Activated T-cell treated with anti-CD3 and anti-CD28 coated beads, Interleukin-2, amount 50 U/mL, for 24 hours (primary cell): ENCODE measurements at regions not wholly inside any gene's neighbourhood (a gene's known extent, or its start where the extent isn't known, plus 50 kb on each side); places are given as distances from the start of the nearest gene placed in this dataset.

Source experiments
- DNase-seq: peaks from one replicate; pipeline ENCODE4 v3.0.0-alpha.2; 2020
- H3K27ac Mint-ChIP-seq: 2 replicates; pipeline ENCODE4 v1.8.0; 2020; ENCODE audit warnings: mild to moderate bottlenecking, mixed read lengths
- H3K27me3 Mint-ChIP-seq: 2 replicates; pipeline ENCODE4 v1.8.0; 2020; ENCODE audit warnings: mixed read lengths
- H3K36me3 Mint-ChIP-seq: 2 replicates; pipeline ENCODE4 v1.8.0; 2020; ENCODE audit warnings: low read depth, mixed read lengths
- H3K4me1 Mint-ChIP-seq: 2 replicates; pipeline ENCODE4 v1.8.0; 2020; ENCODE audit warnings: low read depth, mixed read lengths
- H3K4me3 Mint-ChIP-seq: 2 replicates; pipeline ENCODE4 v1.8.0; 2020; ENCODE audit warnings: mild to moderate bottlenecking, moderate library complexity, mixed read lengths
- H3K9me3 Mint-ChIP-seq: 2 replicates; pipeline ENCODE4 v1.8.0; 2020; ENCODE audit warnings: mixed read lengths

- H3K27me3 Mint-ChIP-seq: peaks cover 22% of the 10 kb centered on the region
- no peak overlapping the region for H3K4me3 Mint-ChIP-seq
- no peaks in the 10 kb centered on the region for H3K36me3 Mint-ChIP-seq
- no peaks in the 10 kb centered on the region for H3K4me1 Mint-ChIP-seq
- H3K9me3 Mint-ChIP-seq: no peaks in the 10 kb centered on the region
- no peak for DNase-seq
- no peak overlapping the region for H3K27ac Mint-ChIP-seq
Measured at GRCh38 chr5:74294231-74294705, 346.3 kb downstream of the ENC1 start.

GRCh38 chr5:74293182-74293581, 347.3 kb downstream of the ENC1 start:
- peaks cover 26% of the 10 kb centered on the region for H3K27me3 Mint-ChIP-seq
- no peak overlapping the region for H3K4me3 Mint-ChIP-seq
- H3K27ac Mint-ChIP-seq: no peak overlapping the region

GRCh38 chr5:74290634-74291241, 349.8 kb downstream of the ENC1 start:
- no peak overlapping the region for H3K4me3 Mint-ChIP-seq
- H3K9me3 Mint-ChIP-seq: no peaks in the 10 kb centered on the region
- no peak for DNase-seq
- H3K36me3 Mint-ChIP-seq: no peaks in the 10 kb centered on the region
- H3K27ac Mint-ChIP-seq: no peak overlapping the region
- peaks cover 35% of the 10 kb centered on the region for H3K27me3 Mint-ChIP-seq
- H3K4me1 Mint-ChIP-seq: no peaks in the 10 kb centered on the region

More at GRCh38 chr5:74293182-74293581, 347.3 kb downstream of the ENC1 start:
- Mint-ChIP-seq H3K4me1 (no peaks in the 10 kb centered on the region), H3K36me3 (no peaks in the 10 kb centered on the region), H3K9me3 (no peaks in the 10 kb centered on the region)
- DNase-seq: no peak

- H3K9me3 Mint-ChIP-seq: no peaks in the 10 kb centered on the region
- DNase-seq: no peak
- peaks cover 38% of the 10 kb centered on the region for H3K27me3 Mint-ChIP-seq
- no peaks in the 10 kb centered on the region for H3K36me3 Mint-ChIP-seq
- H3K27ac Mint-ChIP-seq: no peak overlapping the region
- H3K4me1 Mint-ChIP-seq: no peaks in the 10 kb centered on the region
- H3K4me3 Mint-ChIP-seq: no peak overlapping the region
Measured at GRCh38 chr5:74289691-74290090, 350.8 kb downstream of the ENC1 start.

- no peaks in the 10 kb centered on the region for H3K36me3 Mint-ChIP-seq
- H3K9me3 Mint-ChIP-seq: no peaks in the 10 kb centered on the region
- no peak for DNase-seq
- no peak overlapping the region for H3K4me3 Mint-ChIP-seq
- H3K27me3 Mint-ChIP-seq: peaks cover 42% of the 10 kb centered on the region
- no peaks in the 10 kb centered on the region for H3K4me1 Mint-ChIP-seq
- no peak overlapping the region for H3K27ac Mint-ChIP-seq
Measured at GRCh38 chr5:74289238-74289637, 351.3 kb downstream of the ENC1 start.

GRCh38 chr5:74288448-74289108, 351.9 kb downstream of the ENC1 start:
- no peak overlapping the region for H3K27ac Mint-ChIP-seq
- no peaks in the 10 kb centered on the region for H3K4me1 Mint-ChIP-seq
- H3K9me3 Mint-ChIP-seq: no peaks in the 10 kb centered on the region
- no peak for DNase-seq
- H3K36me3 Mint-ChIP-seq: no peaks in the 10 kb centered on the region
- H3K4me3 Mint-ChIP-seq: no peak overlapping the region
- peaks cover 42% of the 10 kb centered on the region for H3K27me3 Mint-ChIP-seq

GRCh38 chr5:74288038-74288437, 352.5 kb downstream of the ENC1 start:
- DNase-seq: no peak
- Mint-ChIP-seq H3K4me3 (no peak overlapping the region), H3K27me3 (peaks cover 40% of the 10 kb centered on the region), H3K9me3 (no peaks in the 10 kb centered on the region), H3K36me3 (no peaks in the 10 kb centered on the region), H3K4me1 (no peaks in the 10 kb centered on the region), H3K27ac (no peak overlapping the region)

- H3K4me3 Mint-ChIP-seq: no peak overlapping the region
- no peaks in the 10 kb centered on the region for H3K9me3 Mint-ChIP-seq
- no peaks in the 10 kb centered on the region for H3K36me3 Mint-ChIP-seq
- no peak overlapping the region for H3K27ac Mint-ChIP-seq
- DNase-seq: no peak
- H3K4me1 Mint-ChIP-seq: no peaks in the 10 kb centered on the region
- H3K27me3 Mint-ChIP-seq: peaks cover 35% of the 10 kb centered on the region
Measured at GRCh38 chr5:74286734-74287695, 353.5 kb downstream of the ENC1 start.

GRCh38 chr5:74285675-74286280, 354.8 kb downstream of the ENC1 start:
- H3K36me3 Mint-ChIP-seq: no peaks in the 10 kb centered on the region
- no peaks in the 10 kb centered on the region for H3K9me3 Mint-ChIP-seq
- no peak overlapping the region for H3K4me3 Mint-ChIP-seq
- peaks cover 33% of the 10 kb centered on the region for H3K27me3 Mint-ChIP-seq
- H3K4me1 Mint-ChIP-seq: no peaks in the 10 kb centered on the region
- H3K27ac Mint-ChIP-seq: no peak overlapping the region
- no peak for DNase-seq

- no peak overlapping the region for H3K4me3 Mint-ChIP-seq
- no peak overlapping the region for H3K27ac Mint-ChIP-seq
- no peak for DNase-seq
- H3K4me1 Mint-ChIP-seq: no peaks in the 10 kb centered on the region
- H3K27me3 Mint-ChIP-seq: peaks cover 9% of the 10 kb centered on the region
- no peaks in the 10 kb centered on the region for H3K36me3 Mint-ChIP-seq
- H3K9me3 Mint-ChIP-seq: no peaks in the 10 kb centered on the region
Measured at GRCh38 chr5:74282490-74282889, 358.0 kb downstream of the ENC1 start.

- Mint-ChIP-seq H3K9me3 (no peaks in the 10 kb centered on the region), H3K4me1 (no peaks in the 10 kb centered on the region), H3K4me3 (no peak overlapping the region), H3K36me3 (no peaks in the 10 kb centered on the region), H3K27ac (no peak overlapping the region), H3K27me3 (peaks cover 12% of the 10 kb centered on the region)
- no peak for DNase-seq
Measured at GRCh38 chr5:74281166-74281565, 359.4 kb downstream of the ENC1 start.

- Mint-ChIP-seq H3K9me3 (no peaks in the 10 kb centered on the region), H3K4me1 (no peaks in the 10 kb centered on the region), H3K36me3 (no peaks in the 10 kb centered on the region), H3K27ac (no peak overlapping the region), H3K4me3 (no peak overlapping the region), H3K27me3 (peaks cover 9% of the 10 kb centered on the region)
- DNase-seq: no peak
Measured at GRCh38 chr5:74280306-74280705, 360.2 kb downstream of the ENC1 start.

GRCh38 chr5:74279244-74279643, 361.3 kb downstream of the ENC1 start:
- H3K4me1 Mint-ChIP-seq: no peaks in the 10 kb centered on the region
- H3K9me3 Mint-ChIP-seq: no peaks in the 10 kb centered on the region
- DNase-seq: no peak
- no peak overlapping the region for H3K4me3 Mint-ChIP-seq
- no peaks in the 10 kb centered on the region for H3K36me3 Mint-ChIP-seq
- peaks cover 5% of the 10 kb centered on the region for H3K27me3 Mint-ChIP-seq
- no peak overlapping the region for H3K27ac Mint-ChIP-seq

GRCh38 chr5:74277418-74277817, 363.1 kb downstream of the ENC1 start:
- H3K27ac Mint-ChIP-seq: no peak overlapping the region
- peaks cover 5% of the 10 kb centered on the region for H3K27me3 Mint-ChIP-seq
- H3K4me1 Mint-ChIP-seq: no peaks in the 10 kb centered on the region
- H3K4me3 Mint-ChIP-seq: no peak overlapping the region
- H3K36me3 Mint-ChIP-seq: no peaks in the 10 kb centered on the region
- no peak for DNase-seq
- H3K9me3 Mint-ChIP-seq: no peaks in the 10 kb centered on the region
